Ammon's horn (tissue), 1 donor: ENCODE measurements at regions not wholly inside any gene's neighbourhood (a gene's known extent, or its start where the extent isn't known, plus 50 kb on each side); places are given as distances from the start of the nearest gene placed in this dataset.

ENCODE experiments used
- DNase-seq: peaks from one replicate; pipeline ENCODE4 v3.0.0-alpha.2; 2016; ENCODE audit warnings: low spot score

- no peak for DNase-seq
These were observed 201.8 kb upstream of the TPM1 start for GRCh38 chr15:62840526-62841268.

DNA sequence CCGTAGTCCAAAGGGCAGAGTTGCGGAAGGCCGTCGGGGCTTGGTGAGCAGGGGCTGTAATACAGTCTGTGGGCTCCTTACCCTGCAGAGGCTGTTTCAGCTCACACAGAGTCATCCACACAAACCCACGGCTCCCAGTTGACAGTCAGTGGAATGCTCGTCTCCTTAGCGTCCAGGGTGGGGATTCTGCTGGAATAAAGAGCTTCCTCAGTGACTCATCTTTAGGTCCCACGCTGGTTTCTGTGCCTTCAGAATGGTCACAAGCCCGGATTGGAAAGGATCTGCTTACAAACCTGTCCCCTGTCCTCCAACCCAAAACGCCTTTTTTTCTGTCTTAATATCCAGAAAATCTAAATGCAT is 201.3 kb upstream of the TPM1 start:
- DNase-seq: no peak

DNA sequence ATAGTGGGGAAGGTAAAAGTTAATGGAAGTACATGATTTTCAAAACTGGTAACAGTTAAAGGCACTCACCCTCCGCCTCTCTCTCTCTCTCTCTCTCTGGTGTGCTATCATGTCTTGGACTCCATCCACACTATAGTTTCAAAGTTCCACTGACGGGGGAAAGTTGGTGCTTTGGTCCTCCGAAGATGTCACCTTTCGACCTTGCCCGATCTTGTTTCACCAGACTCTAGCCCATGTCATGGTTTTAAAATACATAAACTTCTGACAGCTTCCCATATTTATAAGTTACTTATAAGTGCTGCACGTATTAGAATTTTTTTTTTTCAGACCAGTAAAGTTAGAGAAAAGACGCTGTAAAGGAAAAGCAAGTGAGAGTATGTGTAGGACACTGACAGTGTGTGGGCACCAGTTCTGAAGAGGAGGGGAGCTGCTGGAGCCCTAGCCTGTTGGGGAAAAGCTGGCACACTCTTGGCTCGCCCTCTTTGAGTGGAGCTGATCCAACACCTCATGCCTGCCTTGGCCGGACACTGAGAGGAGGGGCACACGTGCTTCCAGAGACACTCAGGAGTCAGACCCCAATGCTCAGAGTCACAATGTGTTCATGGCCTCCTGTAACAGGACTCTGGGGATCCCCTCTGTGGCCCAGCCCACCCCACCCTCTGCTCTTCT is 200.5 kb upstream of the TPM1 start:
- DNase-seq: no peak

GRCh38 chr15:62843311-62843710 is 199.2 kb upstream of the TPM1 start:
- DNase-seq: no peak

DNA sequence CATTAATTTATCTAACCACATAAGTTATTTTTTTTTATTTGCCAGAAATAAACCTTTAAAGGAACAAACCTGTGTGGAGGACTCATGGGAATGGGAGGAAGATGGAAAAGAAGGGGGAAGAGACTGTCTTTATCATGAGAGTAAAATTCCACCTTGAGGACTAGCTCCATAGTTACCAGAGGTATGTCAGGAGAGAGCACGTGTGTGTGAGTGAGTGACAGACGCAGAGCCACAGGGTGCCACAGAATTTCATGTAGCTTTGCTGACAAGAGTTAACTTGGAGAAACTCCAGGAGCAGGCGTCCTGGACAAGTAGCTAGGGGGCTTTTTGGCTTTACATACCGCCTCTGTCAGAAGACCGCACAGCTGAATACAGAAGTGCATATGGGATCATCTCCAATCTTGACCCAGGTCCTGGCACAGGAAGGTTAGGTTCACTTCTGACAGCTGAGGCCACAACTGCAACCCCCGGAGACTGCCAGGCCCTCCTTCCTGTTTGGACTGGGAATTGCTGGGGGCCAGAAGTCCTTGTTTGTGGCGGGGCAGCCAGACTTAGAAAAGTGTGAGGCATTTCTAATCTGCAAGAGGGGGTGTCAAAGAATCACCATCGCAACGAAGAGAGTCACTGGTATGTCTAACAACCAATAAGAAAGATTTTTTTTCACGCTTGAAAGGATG is 197.8 kb upstream of the TPM1 start:
- no peak for DNase-seq

GRCh38 chr15:62845241-62846126 is 197.1 kb upstream of the TPM1 start:
- DNase-seq: no peak

- no peak for DNase-seq
These were observed 196.3 kb upstream of the TPM1 start for GRCh38 chr15:62846131-62846804.

GRCh38 chr15:62846805-62847495 is 195.6 kb upstream of the TPM1 start:
- DNase-seq: no peak

- peak; percentile 85 for DNase-seq
These were observed 194.6 kb upstream of the TPM1 start for GRCh38 chr15:62847900-62848489.

GRCh38 chr15:62848632-62849050 is 193.9 kb upstream of the TPM1 start:
- no peak for DNase-seq

GRCh38 chr15:62849316-62850106 is 193.0 kb upstream of the TPM1 start:
- DNase-seq: no peak

DNA sequence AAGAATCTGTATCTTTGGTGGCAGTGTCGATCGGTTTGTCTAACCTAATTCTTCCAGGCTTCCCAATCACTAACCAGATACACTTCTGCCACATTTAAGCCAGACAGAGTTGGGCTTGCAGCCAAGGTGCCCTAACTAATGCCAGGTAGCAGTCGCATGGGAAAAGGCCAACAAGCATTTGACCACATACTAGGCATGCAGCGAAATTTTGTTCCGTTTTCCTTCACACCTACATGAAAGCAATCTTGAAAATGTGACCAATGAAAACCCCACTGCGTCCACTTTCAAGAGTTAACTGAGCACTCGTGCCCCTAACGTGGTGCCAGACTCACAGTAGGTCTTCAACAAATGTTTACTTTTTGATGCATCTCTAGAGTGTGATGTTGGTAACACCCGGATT is 192.2 kb upstream of the TPM1 start:
- no peak for DNase-seq

DNA sequence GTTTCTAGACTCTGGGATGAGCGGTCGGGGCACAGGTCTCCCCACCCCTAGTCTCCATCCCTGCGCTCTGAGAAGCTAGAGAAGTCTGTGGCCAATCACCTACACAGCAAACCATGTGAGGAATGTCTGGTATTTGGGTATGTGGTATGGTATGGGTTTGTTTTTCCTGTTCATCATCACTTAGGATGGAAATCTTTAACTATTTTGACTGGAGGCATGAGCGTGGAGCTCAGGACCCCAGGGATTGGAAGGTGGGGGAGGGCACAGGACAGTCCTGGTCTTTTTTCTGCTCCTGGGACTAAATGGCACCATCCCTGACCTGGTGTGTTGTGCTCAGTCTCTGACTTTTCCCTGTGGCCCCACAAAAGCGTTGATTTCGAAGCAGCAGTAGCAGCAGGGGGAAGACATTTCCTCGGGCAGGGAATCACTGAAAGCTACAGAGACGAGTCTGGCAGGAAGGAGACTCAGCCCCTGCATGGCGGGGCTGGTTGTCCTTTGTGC is 191.7 kb upstream of the TPM1 start:
- no peak for DNase-seq

DNA sequence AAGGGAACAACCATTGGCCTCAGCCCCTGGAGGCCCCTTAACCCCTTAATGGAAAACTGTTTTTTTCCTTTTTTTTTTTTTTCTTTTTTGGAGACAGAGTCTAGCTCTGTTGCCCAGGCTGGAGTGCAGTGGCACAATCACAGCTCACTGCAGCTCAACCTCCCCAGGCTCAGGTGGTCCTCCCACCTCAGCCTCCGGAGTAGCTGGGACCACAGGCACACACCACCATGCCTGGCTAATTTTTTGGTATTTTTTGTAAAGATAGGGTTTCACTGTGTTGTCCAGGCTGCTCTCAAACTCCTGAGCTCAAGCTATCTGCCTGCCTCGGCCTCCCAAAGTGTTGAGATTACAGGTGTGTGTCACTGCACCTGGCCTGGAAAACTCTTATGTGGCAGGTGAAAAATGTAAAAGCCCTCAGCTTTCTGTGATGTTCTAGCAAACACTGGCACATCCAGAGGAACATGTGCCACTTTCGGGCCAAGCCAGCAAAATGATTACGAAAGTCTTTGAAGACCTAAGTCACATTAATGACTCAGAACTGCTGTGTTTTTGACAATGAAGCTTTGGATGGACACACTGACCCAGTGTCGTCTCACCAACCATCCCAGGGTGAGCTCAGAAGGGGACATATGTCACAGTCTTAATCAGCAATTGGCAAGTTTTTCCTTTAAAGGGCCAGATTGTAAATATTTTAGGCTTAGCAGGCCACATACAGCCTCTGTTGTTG is 189.3 kb upstream of the TPM1 start:
- peak; percentile 45 for DNase-seq

DNA sequence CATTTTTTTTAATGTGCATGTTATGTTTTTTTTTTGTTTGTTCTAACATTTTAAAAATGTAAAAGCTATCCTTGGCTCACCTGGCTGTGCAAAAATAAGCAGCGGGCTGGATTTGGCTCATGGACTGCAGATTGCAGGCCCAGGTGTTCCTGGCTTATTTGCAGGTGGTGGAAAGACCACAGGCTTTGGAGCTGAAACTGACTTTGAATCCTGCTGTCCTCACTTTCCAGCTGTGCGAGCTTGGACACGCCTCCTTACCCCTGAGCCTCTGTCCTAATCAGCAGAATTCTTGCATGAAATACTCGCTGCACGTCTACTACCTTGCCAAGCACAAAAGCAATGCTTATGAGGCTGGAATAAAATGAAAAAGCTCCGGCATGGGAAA is 188.7 kb upstream of the TPM1 start:
- no peak for DNase-seq

GRCh38 chr15:62854420-62855084 is 188.0 kb upstream of the TPM1 start:
- DNase-seq: no peak

- no peak for DNase-seq
These were observed 187.5 kb upstream of the TPM1 start for GRCh38 chr15:62855085-62855476.

DNA sequence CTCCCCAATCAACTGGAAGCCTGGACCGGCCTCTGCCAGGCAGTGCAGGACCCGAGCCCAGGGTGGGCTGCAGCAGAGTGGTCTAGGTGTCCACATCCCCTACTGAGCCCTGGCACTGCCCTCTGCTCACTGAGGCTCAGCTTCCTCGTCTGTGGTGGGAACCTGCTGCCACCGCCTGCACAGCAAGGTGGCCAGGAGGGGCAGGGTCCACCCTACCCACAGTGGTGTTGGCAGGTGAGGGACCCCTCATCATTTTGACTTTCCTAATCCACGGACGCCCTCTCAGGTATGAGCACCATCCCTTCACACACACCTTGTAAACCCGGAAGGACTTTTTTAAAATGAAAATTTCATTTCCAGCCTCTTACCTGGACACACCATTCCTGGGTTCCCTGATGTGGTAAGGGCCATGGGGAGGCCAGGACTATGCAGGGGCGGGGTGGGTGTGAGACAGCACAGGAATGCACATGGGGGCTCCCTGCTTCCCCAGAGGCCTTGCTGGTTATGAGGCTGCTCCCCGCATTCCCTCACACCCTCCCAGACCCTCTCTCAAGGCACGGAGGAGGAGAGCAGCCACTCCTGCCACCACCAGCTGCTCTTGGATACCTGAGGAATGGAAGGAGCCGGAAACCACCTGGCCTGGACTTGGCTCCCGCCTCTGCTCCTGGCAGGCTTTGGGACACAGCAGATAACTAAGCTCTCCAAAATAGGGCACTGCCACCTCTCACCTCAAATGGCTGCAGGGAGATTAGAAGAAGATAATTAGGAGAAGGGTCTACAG is 185.9 kb upstream of the TPM1 start:
- DNase-seq: no peak
